ENCODE measurements at regions not wholly inside any gene's neighbourhood (a gene's known extent, or its start where the extent isn't known, plus 50 kb on each side); places are given as distances from the start of the nearest gene placed in this dataset.

DNA sequence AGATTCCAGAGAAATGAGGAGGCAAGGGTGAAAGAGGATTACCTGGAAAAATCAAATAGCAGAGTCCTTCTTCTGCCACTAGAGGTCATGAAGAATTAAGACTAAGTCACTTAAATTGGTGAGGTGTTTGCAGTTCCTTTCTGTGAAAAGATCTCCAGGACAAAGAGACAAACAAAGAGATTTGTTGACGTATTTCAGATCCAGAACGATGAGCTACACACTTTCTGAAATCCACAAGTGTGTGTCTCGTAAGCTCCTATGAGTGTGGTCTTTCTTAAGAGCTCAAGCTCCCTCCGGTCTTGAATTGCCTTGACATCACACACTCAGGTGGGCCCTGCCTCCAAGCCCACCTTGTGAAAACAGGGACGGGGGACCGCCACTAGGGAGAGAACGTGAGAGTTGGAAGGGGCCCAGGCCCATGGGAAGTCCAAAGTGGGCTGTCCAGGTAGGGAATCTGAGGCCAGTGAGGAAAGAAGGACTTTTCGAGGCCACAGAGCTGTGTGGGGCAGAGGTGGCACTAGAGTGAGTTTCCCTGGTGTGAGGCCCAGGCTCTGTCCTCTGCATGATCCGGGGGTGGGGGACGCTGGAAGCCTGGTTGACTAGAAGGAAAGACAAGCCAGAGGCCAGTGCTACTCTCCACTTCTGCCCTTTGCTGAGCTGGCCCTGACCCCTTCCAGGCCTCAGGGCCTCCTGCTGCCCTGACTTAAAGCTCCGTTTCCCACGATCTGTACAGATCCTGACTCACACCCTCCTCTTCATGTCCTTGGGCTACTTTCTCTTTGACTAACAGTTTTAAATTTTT, 168.1 kb upstream of the NCK2 start:
- TF ChIP-seq CTCF (conservative IDR thresholded peaks at IDR 0.05 in 1 of 2, IDR thresholded peaks at IDR 0.05 in 1 of 2; ENCODE audit: low read depth in 1 of 2, low read length in 2 of 2) (peak; percentile 29 to 57), EZH2 (IDR thresholded peaks at IDR 0.05; ENCODE audit: low read length, missing control alignments) (no peak)
